Heart left ventricle (tissue), 16 donors: ENCODE measurements at regions not wholly inside any gene's neighbourhood (a gene's known extent, or its start where the extent isn't known, plus 50 kb on each side); places are given as distances from the start of the nearest gene placed in this dataset.

Experiments
- ATAC-seq, 4 donors: fragments of 200-7000 bp; cut with Tn5 transposase; one replicate each; pipeline ENCODE4 v1.9.1; 2020 to 2022; ENCODE audit warnings: moderate library complexity in 4 of 4, mild to moderate bottlenecking in 3 of 4, moderate number of reproducible peaks in 1 of 4
- DNase-seq, 5 donors: peaks; one replicate each; pipeline ENCODE4 v3.0.0-alpha.2; 2020
- H3K27ac ChIP-seq, 12 donors: fragments of 200-600 bp; sonication (generic) in 4 of 12; one replicate each; pipeline versions ENCODE4 v1.5.0 to v1.8.0; 2016 to 2022; ENCODE audit warnings: mild to moderate bottlenecking in 2 of 12
- H3K27me3 ChIP-seq, 9 donors: fragments of 200-600 bp; sonication (generic) in 2 of 9; one replicate each; pipeline versions ENCODE4 v1.5.1 to v1.8.0; 2016 to 2022; ENCODE audit warnings: mild to moderate bottlenecking in 3 of 9
- H3K36me3 ChIP-seq, 9 donors: fragments of 200-600 bp; sonication (generic) in 2 of 9; one replicate each; pipeline versions ENCODE4 v1.5.0 to v1.8.0; 2018 to 2022; ENCODE audit warnings: mild to moderate bottlenecking in 2 of 9
- H3K4me1 ChIP-seq, 12 donors: fragments of 200-600 bp; sonication (generic) in 4 of 12; one replicate each; pipeline versions ENCODE4 v1.5.0 to v1.8.0; 2016 to 2022; ENCODE audit warnings: mild to moderate bottlenecking in 3 of 12
- H3K4me3 ChIP-seq, 12 donors: fragments of 200-600 bp; sonication (generic) in 4 of 12; one replicate each; pipeline versions ENCODE4 v1.5.0 to v1.8.0; 2017 to 2022; ENCODE audit warnings: mild to moderate bottlenecking in 9 of 12, moderate library complexity in 4 of 12
- H3K9me3 ChIP-seq, 12 donors: fragments of 200-600 bp; sonication (generic) in 4 of 12; one replicate each; pipeline versions ENCODE4 v1.5.0 to v1.8.0; 2016 to 2022; ENCODE audit warnings: mild to moderate bottlenecking in 1 of 12
- CTCF ChIP-seq, 12 donors: fragments of 200-600 bp; sonication (generic) in 4 of 12; IDR thresholded peaks; one replicate each; pipeline versions ENCODE4 v1.5.0 to v1.8.0; 2018 to 2022; ENCODE audit warnings: antibody characterized with exemption in 12 of 12, mild to moderate bottlenecking in 5 of 12
- POLR2A ChIP-seq, 2 donors: fragments of 450-650 bp; IDR thresholded peaks; one replicate each; pipeline ENCODE4 v1.6.1; 2017; ENCODE audit warnings: antibody characterized with exemption in 2 of 2, mild to moderate bottlenecking in 2 of 2, moderate library complexity in 2 of 2
- WGBS, 4 donors: extraction: QIAGEN DNeasy Blood & Tissue Kit in 2 of 4; methylation state at CpG; one replicate each; pipeline versions ENCODE4 v1.1.5 to v1.1.7; 2013 to 2018; 5-methylcytosine and 5-hydroxymethylcytosine counted together
- intact Hi-C, 10 donors: fragments of 100-400 bp; cut with DNase I; formaldehyde crosslinking; loops; one replicate each; pipeline versions ENCODE4 v1.11.1 to v1.14.2; 2022
- donor health status: ischemic (EF 13 %, LVEDD 7.1; RV severe dilation, severe dysfunction).
- donor health status: healthy with polysubstance abuse.
- donor health status: DM: no; HTN: yes; CAD: no.
- donor health status: DM: no; HTN: no; CAD: no.
- donor health status: ischemic (EF 25% LVEDD 6.9; RV normal size, moderate dysfunction).
- donor health status: ischemic (EF 25% LVEDD 5.7; RV mildly dilated, moderate dysfunction).
- donor health status: healthy.
- donor health status: DM: yes; HTN: yes; CAD: no.
- donor health status: ischemic (EF 35%, LVEDD 5.7; RV mildly dilated, moderate dysfunction).
- donor health status: nonischemic (EF 11% LVEDD 7.7; RV severe dilation, severe dysfunction).
- donor health status: DM: yes; HTN: yes; CAD: no.
- donor health status: PGD.
- donor health status: ischemic (EF 29% LVEDD 5.4; RV normal size, mild dysfunction).
- donor health status: nonischemic (EF 23%, LVEDD 6.1; RV moderate dilation, normal function).

DNA sequence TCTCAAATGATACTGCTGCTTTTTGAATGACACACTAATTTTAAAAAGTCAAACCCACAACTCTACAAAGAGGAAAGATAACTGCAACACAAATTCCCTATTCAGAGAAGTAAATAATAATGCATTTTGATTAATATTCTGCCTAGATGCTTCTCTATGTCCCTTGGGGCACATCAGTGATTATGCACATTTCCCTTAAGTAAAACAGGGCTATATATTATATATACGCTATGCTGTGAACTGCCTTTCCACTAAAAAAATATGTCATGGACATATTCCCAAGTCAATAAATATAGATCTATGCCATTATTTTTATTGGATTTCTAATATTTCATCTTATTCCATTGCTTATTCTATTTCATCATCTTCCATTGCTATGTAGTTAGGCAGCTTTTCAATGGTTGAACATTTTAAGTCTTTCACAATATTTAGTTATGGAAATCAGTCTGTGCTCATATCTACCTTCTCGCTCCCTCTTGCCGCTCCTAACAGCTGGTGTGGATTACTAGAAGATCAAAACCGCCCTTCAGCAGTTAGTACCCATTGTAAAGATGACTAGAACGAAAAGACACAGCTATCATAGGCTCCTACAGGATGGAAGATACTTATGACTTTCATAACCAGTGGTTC lies 468.2 kb upstream of the GOT2 start:
- intact Hi-C loops, result no loop called here
- Histone ChIP-seq H3K27ac (no peak overlapping the region), H3K4me3 (no peak overlapping the region), H3K4me1 (no peaks in the 10 kb centered on the region), H3K9me3 (no peaks in the 10 kb centered on the region), H3K27me3 (no peaks in the 10 kb centered on the region), H3K36me3 (no peaks in the 10 kb centered on the region)
- no peak for TF ChIP-seq POLR2A (IDR thresholded peaks at IDR 0.05)
- TF ChIP-seq CTCF (IDR thresholded peaks at IDR 0.05), result no peak
- ATAC-seq (no peak), DNase-seq (no peak)
- WGBS, 4 donors, result 88 to 91% (median 89%) methylated on average over 5 of the region's 5 CpGs

DNA sequence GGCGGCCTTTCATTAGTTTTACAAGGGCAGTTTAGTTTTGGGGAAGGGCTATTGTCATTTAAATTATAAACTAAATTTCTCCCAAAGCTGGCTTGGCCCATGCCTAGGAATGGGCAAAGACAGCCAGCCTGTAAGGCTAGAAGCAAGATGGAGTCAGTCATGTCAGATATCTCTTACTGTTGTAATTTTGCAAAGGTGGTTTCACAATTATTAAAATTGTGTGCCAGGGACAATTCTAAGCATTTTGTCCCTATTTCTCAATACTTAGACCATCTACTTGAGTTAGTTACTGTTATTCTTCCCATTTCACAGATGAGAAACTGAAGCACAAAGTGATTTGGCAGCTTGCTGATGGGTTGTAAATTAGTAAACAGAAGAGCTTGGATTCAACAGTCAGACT lies 467.7 kb upstream of the GOT2 start:
- no peak for ATAC-seq
- DNase-seq, result no peak
- Histone ChIP-seq H3K36me3 (no peaks in the 10 kb centered on the region), H3K4me1 (no peaks in the 10 kb centered on the region), H3K4me3 (no peak overlapping the region), H3K9me3 (no peaks in the 10 kb centered on the region), H3K27me3 (no peaks in the 10 kb centered on the region), H3K27ac (no peak overlapping the region)
- TF ChIP-seq CTCF (IDR thresholded peaks at IDR 0.05), result no peak
- no peak for TF ChIP-seq POLR2A (IDR thresholded peaks at IDR 0.05)
- 92 to 96% (median 94%) methylated on average over 1 of the region's 1 CpG for WGBS, 4 donors
- intact Hi-C loops, result no loop called here

GRCh38 chr16:59201160-59201559 lies 467.0 kb upstream of the GOT2 start:
- Histone ChIP-seq H3K4me3 (no peak overlapping the region), H3K36me3 (no peaks in the 10 kb centered on the region), H3K9me3 (no peaks in the 10 kb centered on the region), H3K27ac (no peak overlapping the region), H3K4me1 (no peaks in the 10 kb centered on the region), H3K27me3 (no peaks in the 10 kb centered on the region)
- WGBS, 4 donors, result 14 to 38% (median 30%) methylated on average over 2 of the region's 2 CpGs
- intact Hi-C loops, result no loop called here
- DNase-seq (no peak), ATAC-seq (no peak)
- TF ChIP-seq CTCF (IDR thresholded peaks at IDR 0.05) (no peak), POLR2A (IDR thresholded peaks at IDR 0.05) (no peak)

DNA sequence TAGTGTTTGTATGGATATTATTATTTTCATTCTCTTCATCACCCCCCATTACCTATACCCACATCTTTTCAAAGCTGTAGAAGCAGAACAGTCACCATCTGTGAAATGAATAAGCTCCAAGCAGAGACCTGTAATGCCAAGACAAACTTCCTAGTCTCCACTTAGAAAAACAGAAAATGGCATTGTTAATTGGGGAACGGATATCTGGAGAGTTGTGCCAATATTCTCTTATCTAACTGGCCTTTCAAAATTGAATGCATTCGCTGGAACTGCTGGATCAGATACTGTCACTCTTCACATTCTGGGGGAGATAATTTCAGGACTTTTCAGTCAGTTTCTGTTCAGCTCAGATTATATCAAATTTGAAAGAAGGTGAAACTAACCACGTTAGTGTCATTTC lies 464.4 kb upstream of the GOT2 start:
- H3K9me3 ChIP-seq, result no peaks in the 10 kb centered on the region
- no peak for DNase-seq
- no peaks in the 10 kb centered on the region for H3K4me1 ChIP-seq
- peak in 3 of 4 donors; percentile 26 to 69 (median 61) for ATAC-seq
- no peak overlapping the region for H3K27ac ChIP-seq
- intact Hi-C loops, result no loop called here
- TF ChIP-seq POLR2A (IDR thresholded peaks at IDR 0.05), result no peak
- no peak for TF ChIP-seq CTCF (IDR thresholded peaks at IDR 0.05)
- 36 to 40% (median 39%) methylated on average over 3 of the region's 3 CpGs for WGBS, 4 donors
- H3K27me3 ChIP-seq, result no peaks in the 10 kb centered on the region
- no peaks in the 10 kb centered on the region for H3K36me3 ChIP-seq
- no peak overlapping the region for H3K4me3 ChIP-seq
